CD4-positive, alpha-beta T cell treated with Interleukin-2 at 100 ng/mL for 4 hours (primary cell): ENCODE measurements at regions not wholly inside any gene's neighbourhood (a gene's known extent, or its start where the extent isn't known, plus 50 kb on each side); places are given as distances from the start of the nearest gene placed in this dataset.

ENCODE experiments used
- DNase-seq: peaks from one replicate; pipeline ENCODE4 v3.0.0-alpha.2; 2020; ENCODE audit warnings: low spot score

GRCh38 chr12:107443320-107444090 is 242.1 kb upstream of the PWP1 start:
- DNase-seq = no peak

- no peak for DNase-seq
Measured at GRCh38 chr12:107444771-107445170, 240.8 kb upstream of the PWP1 start.

DNA sequence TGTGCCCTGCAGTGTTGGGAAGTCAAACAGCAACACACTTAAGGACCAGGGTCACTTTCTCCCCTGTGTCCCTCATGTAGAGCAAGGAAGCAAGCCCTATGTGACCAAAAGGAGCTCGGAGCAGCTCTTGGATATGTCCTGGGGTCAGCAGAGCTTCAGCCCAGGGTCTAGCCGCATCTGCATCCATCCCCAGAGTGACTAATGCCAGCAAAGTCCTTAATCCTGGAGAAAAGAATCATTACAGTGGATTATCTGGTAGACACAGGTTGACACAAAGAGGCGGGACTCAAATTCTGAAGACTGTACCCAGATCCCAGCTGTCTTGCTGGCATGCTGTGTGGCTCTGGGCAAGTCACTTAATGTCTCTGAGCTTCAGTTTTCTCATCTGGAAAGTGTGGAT is 239.1 kb upstream of the PWP1 start:
- DNase-seq = no peak

DNA sequence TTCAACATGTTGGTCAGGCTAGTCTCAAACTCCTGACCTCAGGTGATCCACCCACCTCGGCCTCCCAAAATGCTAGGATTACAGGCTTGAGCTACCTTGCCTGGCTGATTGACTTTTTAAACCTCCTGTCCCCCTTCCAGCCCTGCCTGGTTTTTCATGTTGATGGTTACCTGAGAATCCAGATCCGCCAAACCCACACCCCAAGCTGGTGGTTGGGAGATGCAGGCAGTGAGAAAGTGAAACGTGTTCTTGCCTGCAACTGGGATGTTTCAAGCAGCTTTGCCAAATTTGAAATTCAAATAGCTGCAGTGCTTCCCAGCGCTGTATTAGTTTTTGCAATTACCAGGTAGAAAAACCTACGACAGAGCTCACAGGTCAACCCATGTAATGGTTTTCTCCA is 238.3 kb upstream of the PWP1 start:
- DNase-seq = no peak

- DNase-seq = no peak
Measured at GRCh38 chr12:107448198-107448597, 237.4 kb upstream of the PWP1 start.

GRCh38 chr12:107449891-107450290 is 235.7 kb upstream of the PWP1 start:
- DNase-seq = no peak

- DNase-seq = no peak
Measured at GRCh38 chr12:107450541-107450940, 235.1 kb upstream of the PWP1 start.

DNA sequence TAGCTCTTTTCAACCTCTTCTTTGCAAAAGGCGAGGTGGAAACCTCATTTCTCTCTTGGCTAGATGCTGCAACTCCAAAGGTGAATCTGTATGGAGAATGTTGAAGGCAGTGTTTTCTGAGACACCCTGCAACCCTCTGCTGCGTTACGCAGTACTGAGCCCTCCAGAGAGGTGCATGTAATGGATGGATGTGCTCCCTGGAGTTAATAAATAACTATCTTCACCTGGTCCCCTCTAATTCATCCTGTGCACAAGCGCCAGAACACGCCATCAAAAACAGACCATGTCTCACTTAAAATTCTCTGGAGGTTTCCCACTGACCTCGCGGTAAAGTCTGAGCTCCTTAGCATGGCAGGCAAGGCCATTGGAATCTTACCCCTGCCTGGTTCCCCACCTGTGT is 234.4 kb upstream of the PWP1 start:
- no peak for DNase-seq

- DNase-seq = no peak
Measured at GRCh38 chr12:107454109-107454830, 231.3 kb upstream of the PWP1 start.

GRCh38 chr12:107457362-107457935 is 228.2 kb upstream of the PWP1 start:
- no peak for DNase-seq

- no peak for DNase-seq
Measured at GRCh38 chr12:107458163-107458562, 227.4 kb upstream of the PWP1 start.

GRCh38 chr12:107458990-107459389 is 226.6 kb upstream of the PWP1 start:
- no peak for DNase-seq

GRCh38 chr12:107459641-107460040 is 226.0 kb upstream of the PWP1 start:
- no peak for DNase-seq

GRCh38 chr12:107461222-107461975 is 224.2 kb upstream of the PWP1 start:
- no peak for DNase-seq

- no peak for DNase-seq
Measured at GRCh38 chr12:107462428-107463332, 222.9 kb upstream of the PWP1 start.

DNA sequence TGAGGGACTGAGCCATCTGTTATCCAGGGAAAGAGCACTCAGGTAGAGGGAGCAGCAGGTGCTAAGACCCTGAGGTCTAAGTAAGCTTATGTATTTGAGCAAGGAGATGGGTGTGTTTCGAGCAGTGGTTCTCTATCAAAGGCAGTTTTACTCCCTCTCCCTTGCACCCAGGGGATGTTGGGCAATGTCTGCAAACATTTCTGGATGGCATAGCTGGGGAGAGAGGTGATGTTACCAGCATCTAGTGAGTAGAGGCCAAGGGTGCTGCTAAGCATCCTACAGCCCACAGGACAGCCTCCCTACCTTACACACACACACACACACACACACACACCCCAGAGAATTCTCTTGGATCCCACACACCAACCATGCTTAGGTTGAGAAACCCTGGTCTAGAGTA is 221.0 kb upstream of the PWP1 start:
- no peak for DNase-seq

DNA sequence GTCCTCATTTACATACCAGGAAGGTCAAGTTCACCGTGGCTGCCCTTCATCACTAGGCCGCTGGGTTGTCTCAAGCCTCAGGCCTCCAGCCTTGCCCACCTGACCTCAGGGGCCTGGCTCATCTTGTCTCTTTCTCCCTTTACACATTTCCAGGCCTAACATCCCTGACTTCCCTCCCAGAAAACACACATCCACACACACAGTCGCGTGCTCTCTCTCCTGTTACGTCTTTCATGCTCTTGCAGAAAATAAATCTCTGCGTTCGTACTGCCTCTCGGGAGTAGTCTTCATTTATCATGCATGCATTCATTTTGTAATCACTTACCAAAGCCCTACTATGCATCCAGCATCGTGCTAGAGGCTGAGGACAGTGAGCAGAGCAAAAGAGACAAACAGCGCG is 220.0 kb upstream of the PWP1 start:
- DNase-seq = no peak

GRCh38 chr12:107467716-107468115 is 217.9 kb upstream of the PWP1 start:
- no peak for DNase-seq

DNA sequence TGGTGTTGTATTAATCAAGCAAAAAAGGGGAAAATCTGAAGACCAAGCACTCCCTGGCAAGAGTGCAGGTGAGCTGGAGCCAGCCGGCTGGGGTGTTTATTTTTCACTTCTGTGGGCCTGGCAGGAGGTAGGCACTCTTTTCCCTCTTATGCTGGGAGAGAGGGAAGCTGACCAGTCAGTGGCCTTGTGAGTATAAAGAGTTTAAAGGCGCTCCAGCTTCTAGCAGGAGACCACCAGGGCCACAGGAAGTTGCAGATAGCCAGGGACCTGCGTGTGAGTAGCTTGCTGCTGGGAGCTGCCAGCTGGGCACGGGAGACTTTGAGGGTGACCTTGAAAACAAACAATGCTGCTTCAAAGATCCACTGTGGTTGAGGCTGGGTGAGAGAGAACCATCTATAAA is 217.4 kb upstream of the PWP1 start:
- DNase-seq = no peak

DNA sequence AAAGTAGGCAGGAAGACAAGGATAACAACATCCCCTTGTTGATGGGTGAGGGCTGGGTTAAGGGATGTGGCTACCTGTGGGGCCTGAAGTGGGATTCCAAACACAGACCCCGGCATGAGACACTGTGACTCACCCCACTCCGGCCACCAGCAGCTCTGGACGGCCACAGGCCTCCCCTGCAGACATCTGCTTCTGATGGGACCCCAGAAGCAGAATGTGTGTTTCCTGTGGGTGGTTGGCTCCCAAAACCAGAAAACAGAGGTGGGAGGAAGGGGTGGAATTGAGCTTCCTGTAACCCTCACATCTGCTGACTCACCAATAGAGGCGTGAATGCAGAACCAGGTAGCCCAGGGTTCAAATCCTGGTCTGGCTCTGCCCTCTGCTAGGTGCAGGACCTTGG is 216.6 kb upstream of the PWP1 start:
- no peak for DNase-seq

DNA sequence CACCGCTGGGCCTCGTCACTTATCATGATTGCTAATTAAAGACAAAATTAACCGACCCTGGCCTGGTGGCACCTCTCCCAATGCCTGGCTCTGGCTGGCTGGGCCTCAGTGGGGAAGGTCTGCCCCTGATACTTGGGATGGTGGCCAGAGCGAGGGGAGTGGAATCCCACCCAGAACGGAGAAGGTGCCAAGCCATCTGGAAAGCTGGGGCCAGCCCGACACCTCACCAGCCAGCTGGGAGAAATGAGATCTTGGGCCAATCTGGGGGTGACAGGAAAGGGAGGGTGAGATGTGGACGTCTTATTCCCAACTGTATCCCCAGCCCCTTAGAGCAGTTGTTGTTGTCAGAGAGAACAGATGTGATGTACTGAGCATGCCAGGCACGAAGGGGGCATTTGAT is 215.0 kb upstream of the PWP1 start:
- DNase-seq = no peak

DNA sequence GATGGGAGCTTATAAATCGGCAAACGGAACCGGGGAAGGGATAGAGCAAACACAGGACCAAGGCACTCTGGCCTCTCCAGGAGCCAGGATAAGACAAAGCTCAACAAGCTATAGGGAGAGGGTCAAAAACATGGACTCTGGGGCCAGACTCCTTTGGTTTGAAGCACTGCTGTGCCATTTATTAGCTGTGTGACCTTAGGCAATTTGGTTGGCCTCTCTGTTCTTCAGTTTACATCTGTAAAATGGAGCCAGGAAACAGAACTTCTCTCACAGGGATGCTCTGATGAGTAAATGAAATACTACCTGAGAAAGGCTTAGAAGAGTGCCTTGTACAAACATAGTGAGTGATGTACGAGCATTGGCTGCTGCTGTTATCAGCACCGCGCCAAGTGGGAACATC is 213.3 kb upstream of the PWP1 start:
- DNase-seq = no peak
